ENCODE measurements at regions not wholly inside any gene's neighbourhood (a gene's known extent, or its start where the extent isn't known, plus 50 kb on each side); places are given as distances from the start of the nearest gene placed in this dataset.
"Not testable (repeated sequence)": the region's sequence is repeated elsewhere in the genome, so short reads cannot be mapped to it uniquely, and the experiment has no call there.

DNA sequence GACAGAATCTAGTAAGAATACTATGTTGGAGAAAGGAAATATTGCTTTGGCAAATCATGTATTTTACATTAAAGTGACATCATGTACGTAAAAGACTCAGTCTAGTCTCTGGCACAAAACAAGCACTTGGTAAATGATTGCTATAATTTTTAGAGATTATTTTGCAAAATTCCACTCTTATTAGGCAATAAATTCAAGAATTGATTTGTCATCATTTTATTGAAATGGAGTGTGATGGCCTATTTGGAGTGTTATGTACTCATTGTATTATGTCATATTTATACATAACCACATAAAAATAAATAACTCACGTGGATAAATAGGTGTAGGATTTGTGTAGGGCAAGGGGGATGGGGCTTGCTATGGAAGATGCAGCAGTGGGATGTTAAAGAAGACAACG lies 70.0 kb upstream of the FYN start:
- no peak for DNase-seq (ENCODE audit: extremely low spot score, unreplicated experiment)
- peaks cover 2% of the 10 kb centered on the region for H3K36me3 Mint-ChIP-seq (ENCODE audit: unreplicated experiment)
- peaks cover 14% of the 10 kb centered on the region for H3K4me1 Mint-ChIP-seq (ENCODE audit: unreplicated experiment)
- no peaks in the 10 kb centered on the region for H3K27me3 Mint-ChIP-seq (ENCODE audit: unreplicated experiment)
- no peak overlapping the region for H3K27ac Mint-ChIP-seq (ENCODE audit: unreplicated experiment)
- no peaks in the 10 kb centered on the region for H3K9me3 Mint-ChIP-seq (ENCODE audit: unreplicated experiment)
- H3K4me3 Mint-ChIP-seq (ENCODE audit: unreplicated experiment) = no peak overlapping the region
- TF ChIP-seq, protein P1, sequence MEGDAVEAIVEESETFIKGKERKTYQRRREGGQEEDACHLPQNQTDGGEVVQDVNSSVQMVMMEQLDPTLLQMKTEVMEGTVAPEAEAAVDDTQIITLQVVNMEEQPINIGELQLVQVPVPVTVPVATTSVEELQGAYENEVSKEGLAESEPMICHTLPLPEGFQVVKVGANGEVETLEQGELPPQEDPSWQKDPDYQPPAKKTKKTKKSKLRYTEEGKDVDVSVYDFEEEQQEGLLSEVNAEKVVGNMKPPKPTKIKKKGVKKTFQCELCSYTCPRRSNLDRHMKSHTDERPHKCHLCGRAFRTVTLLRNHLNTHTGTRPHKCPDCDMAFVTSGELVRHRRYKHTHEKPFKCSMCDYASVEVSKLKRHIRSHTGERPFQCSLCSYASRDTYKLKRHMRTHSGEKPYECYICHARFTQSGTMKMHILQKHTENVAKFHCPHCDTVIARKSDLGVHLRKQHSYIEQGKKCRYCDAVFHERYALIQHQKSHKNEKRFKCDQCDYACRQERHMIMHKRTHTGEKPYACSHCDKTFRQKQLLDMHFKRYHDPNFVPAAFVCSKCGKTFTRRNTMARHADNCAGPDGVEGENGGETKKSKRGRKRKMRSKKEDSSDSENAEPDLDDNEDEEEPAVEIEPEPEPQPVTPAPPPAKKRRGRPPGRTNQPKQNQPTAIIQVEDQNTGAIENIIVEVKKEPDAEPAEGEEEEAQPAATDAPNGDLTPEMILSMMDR (IDR thresholded peaks at IDR 0.05) = no peak

DNA sequence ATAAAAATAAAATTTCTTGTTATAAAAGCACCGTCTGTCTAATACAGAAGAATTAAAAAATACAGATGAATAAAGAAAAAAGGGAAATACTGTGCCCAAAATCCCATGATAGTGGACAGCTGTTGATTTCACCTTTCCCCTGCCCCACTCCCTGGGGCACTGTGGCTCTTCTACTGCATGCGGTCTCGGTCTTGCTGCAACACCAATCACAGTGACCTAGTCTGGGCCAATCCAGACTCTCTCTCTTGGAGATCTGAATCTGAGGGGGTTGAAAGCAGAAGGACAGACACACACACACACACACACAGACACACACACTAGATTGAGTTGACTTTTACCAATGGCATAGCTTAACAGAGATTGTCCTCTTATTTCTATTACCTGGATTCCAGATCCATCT lies 70.5 kb upstream of the FYN start:
- no peak overlapping the region for H3K4me3 Mint-ChIP-seq (ENCODE audit: unreplicated experiment)
- no peak for DNase-seq (ENCODE audit: extremely low spot score, unreplicated experiment)
- no peaks in the 10 kb centered on the region for H3K9me3 Mint-ChIP-seq (ENCODE audit: unreplicated experiment)
- peaks cover 2% of the 10 kb centered on the region for H3K36me3 Mint-ChIP-seq (ENCODE audit: unreplicated experiment)
- TF ChIP-seq, protein P1 (IDR thresholded peaks at IDR 0.05) = no peak
- H3K27me3 Mint-ChIP-seq (ENCODE audit: unreplicated experiment) = no peaks in the 10 kb centered on the region
- H3K4me1 Mint-ChIP-seq (ENCODE audit: unreplicated experiment) = peaks cover 9% of the 10 kb centered on the region
- no peak overlapping the region for H3K27ac Mint-ChIP-seq (ENCODE audit: unreplicated experiment)

DNA sequence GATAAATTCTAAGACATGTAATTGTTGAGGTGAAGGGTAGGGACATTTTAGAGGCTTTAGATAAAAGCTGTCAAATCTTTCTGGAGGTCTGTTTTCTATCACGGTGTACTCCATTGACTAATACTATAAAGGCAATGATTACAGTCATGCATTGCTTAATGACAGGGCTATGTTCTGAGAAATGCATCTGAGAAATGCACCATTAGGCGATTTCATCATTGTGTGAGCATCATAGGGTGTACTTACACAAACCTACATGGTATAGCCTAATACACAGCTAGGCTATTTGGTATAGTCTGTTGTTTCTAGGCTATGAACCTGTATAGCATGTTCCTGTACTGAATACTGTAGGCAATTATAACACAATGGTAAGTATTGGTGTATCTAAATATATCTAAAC lies 71.3 kb upstream of the FYN start:
- peaks cover 2% of the 10 kb centered on the region for H3K36me3 Mint-ChIP-seq (ENCODE audit: unreplicated experiment)
- no peaks in the 10 kb centered on the region for H3K9me3 Mint-ChIP-seq (ENCODE audit: unreplicated experiment)
- no peak overlapping the region for H3K27ac Mint-ChIP-seq (ENCODE audit: unreplicated experiment)
- H3K27me3 Mint-ChIP-seq (ENCODE audit: unreplicated experiment) = no peaks in the 10 kb centered on the region
- no peak overlapping the region for H3K4me3 Mint-ChIP-seq (ENCODE audit: unreplicated experiment)
- TF ChIP-seq, protein P1 (IDR thresholded peaks at IDR 0.05) = no peak
- H3K4me1 Mint-ChIP-seq (ENCODE audit: unreplicated experiment) = peaks cover 6% of the 10 kb centered on the region
- DNase-seq (ENCODE audit: extremely low spot score, unreplicated experiment) = no peak

DNA sequence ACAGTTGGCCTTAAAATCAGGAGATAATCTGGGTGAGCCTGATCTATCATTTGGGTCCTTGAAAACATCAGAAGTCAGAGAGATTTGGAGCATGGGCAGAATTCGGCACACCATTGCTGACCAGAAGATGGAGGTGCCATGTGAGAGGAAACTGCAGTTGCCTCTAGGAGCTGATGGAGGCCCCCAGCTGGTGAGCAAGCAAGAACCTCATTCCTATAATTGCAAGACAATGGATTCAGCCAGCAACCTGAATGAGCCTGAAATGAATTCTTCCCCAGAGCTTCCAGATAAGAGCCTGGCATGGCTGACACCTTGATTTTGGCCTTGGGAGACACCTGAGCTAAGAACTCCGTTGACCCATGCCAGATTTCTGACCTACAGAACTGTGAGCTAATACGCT lies 76.3 kb upstream of the FYN start:
- no peak for DNase-seq (ENCODE audit: extremely low spot score, unreplicated experiment)
- H3K27me3 Mint-ChIP-seq (ENCODE audit: unreplicated experiment) = no peaks in the 10 kb centered on the region
- H3K36me3 Mint-ChIP-seq (ENCODE audit: unreplicated experiment) = no peaks in the 10 kb centered on the region
- H3K9me3 Mint-ChIP-seq (ENCODE audit: unreplicated experiment) = no peaks in the 10 kb centered on the region
- peaks cover 39% of the 10 kb centered on the region for H3K4me1 Mint-ChIP-seq (ENCODE audit: unreplicated experiment)
- H3K27ac Mint-ChIP-seq (ENCODE audit: unreplicated experiment) = no peak overlapping the region
- H3K4me3 Mint-ChIP-seq (ENCODE audit: unreplicated experiment) = no peak overlapping the region
- TF ChIP-seq, protein P1 (IDR thresholded peaks at IDR 0.05) = no peak

DNA sequence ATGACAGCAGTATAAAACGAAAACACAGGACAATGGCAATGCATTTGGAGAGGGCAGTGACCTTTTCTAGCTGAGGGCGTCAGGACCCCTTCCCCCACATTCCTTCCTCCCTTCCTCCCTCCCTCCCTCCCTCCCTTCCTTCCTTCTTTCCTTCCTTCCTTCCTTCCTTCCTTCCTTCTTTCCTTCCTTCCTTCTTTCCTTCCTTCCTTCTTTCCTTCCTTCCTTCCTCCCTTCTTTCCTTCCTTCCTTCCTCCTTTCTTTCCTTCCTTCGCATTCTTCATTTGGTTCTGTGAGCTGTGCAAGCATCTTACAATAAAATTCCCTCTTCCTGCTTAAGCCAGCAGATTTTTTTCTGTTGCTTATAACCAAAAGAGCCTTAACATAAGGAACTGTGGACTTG lies 76.7 kb upstream of the FYN start:
- peaks cover 39% of the 10 kb centered on the region for H3K4me1 Mint-ChIP-seq (ENCODE audit: unreplicated experiment)
- not testable (repeated sequence) for H3K36me3 Mint-ChIP-seq (ENCODE audit: unreplicated experiment); DNase-seq (ENCODE audit: extremely low spot score, unreplicated experiment); H3K27me3 Mint-ChIP-seq (ENCODE audit: unreplicated experiment); H3K9me3 Mint-ChIP-seq (ENCODE audit: unreplicated experiment)
- peak overlapping the region; percentile 67 for H3K27ac Mint-ChIP-seq (ENCODE audit: unreplicated experiment)
- peak overlapping the region; percentile 24 for H3K4me3 Mint-ChIP-seq (ENCODE audit: unreplicated experiment)
